ENCODE measurements at regions not wholly inside any gene's neighbourhood (a gene's known extent, or its start where the extent isn't known, plus 50 kb on each side); places are given as distances from the start of the nearest gene placed in this dataset.

DNA sequence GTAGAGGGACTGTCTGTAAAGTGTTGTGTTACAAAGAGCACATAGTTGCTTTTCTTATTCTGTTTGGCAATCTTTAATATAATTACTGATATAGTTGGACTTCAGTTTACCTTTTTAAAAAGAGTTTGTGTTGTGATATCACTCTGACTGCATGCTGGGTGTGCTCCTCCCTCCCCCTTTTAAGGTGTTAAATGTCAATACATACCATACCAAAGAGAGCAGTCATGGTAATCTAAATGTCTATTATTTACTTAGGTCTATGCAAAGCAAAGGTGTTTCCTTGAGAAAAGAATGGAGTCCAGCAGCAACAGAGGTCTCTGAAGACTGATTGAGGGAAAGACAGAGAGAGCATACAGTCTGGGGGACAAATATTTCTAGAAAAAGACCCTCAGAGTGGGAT, 275.1 kb upstream of the NRP1 start:
- TF ChIP-seq CTCF (IDR thresholded peaks at IDR 0.05) (no peak), POLR2A (IDR thresholded peaks at IDR 0.05) (no peak)

Data from uterus (tissue), 2 donors.